SKM-1 treated with dmso at 0.1 percent for 144 hours (cell line): ENCODE measurements at regions not wholly inside any gene's neighbourhood (a gene's known extent, or its start where the extent isn't known, plus 50 kb on each side); places are given as distances from the start of the nearest gene placed in this dataset.
A peak's percentile ranks its signal among the peaks of the same experiment; 100 is the strongest.

Experiments
- DNase-seq: peaks from one replicate; lab custom pipeline; 2025; ENCODE audit not compliant: unreplicated experiment; lab: John Stamatoyannopoulos, UW

- no peak for DNase-seq
Measured at GRCh38 chr4:35253331-35253730, 991.0 kb downstream of the ARAP2 start.

GRCh38 chr4:35286434-35286833 lies 957.9 kb downstream of the ARAP2 start:
- no peak for DNase-seq

- DNase-seq: no peak
Measured at GRCh38 chr4:35300996-35301774, 943.1 kb downstream of the ARAP2 start.

GRCh38 chr4:35315419-35315818 lies 928.9 kb downstream of the ARAP2 start:
- peak; percentile 21 for DNase-seq

GRCh38 chr4:35325908-35326453 lies 918.3 kb downstream of the ARAP2 start:
- DNase-seq: no peak

DNA sequence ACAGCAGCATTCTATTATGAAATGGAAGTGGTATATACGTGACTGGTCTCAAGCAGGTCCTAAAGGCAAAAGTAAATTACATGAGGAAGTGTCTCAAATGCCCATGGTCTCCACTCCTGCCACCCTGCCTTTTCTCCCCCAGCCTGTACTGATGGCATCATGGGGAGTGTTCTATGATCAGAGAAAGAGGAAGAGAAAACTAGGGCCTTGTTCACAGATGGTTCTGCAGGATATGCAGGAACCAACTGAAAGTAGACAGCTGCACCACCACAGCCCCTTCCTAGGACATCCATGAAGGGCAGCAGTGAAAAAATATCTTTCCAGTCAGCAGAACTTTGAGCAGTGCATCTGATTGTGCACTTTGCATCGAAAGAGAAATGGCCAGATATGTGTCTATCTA lies 901.5 kb downstream of the ARAP2 start:
- DNase-seq: no peak

- DNase-seq: no peak
Measured at GRCh38 chr4:35347276-35347675, 897.0 kb downstream of the ARAP2 start.

- no peak for DNase-seq
Measured at GRCh38 chr4:35358001-35358584, 886.2 kb downstream of the ARAP2 start.

GRCh38 chr4:35364321-35364870 lies 879.9 kb downstream of the ARAP2 start:
- DNase-seq: no peak

- no peak for DNase-seq
Measured at GRCh38 chr4:35365186-35365585, 879.1 kb downstream of the ARAP2 start.

- DNase-seq: no peak
Measured at GRCh38 chr4:35399912-35400311, 844.4 kb downstream of the ARAP2 start.

- DNase-seq: no peak
Measured at GRCh38 chr4:35423104-35423503, 821.2 kb downstream of the ARAP2 start.

- no peak for DNase-seq
Measured at GRCh38 chr4:35447474-35447873, 796.8 kb downstream of the ARAP2 start.

DNA sequence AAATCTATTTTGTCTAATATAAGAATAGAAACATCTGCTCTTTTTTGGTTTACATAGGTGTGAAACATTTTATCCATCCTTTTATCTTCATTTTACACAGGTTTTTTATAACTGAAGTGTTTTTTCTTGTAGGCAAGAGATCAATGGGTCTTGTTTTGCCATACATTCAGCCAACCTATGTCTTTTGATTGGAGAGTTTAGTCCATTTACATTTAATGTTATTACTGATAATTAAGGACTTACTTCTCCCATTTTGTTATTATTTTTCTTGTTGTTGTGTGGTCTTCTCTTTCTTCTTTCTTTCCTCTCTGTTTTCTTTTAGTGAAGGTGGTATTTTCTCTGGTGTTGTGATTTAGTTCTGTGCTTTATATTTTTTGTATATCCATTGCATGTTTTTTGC lies 785.3 kb downstream of the ARAP2 start:
- DNase-seq: no peak

DNA sequence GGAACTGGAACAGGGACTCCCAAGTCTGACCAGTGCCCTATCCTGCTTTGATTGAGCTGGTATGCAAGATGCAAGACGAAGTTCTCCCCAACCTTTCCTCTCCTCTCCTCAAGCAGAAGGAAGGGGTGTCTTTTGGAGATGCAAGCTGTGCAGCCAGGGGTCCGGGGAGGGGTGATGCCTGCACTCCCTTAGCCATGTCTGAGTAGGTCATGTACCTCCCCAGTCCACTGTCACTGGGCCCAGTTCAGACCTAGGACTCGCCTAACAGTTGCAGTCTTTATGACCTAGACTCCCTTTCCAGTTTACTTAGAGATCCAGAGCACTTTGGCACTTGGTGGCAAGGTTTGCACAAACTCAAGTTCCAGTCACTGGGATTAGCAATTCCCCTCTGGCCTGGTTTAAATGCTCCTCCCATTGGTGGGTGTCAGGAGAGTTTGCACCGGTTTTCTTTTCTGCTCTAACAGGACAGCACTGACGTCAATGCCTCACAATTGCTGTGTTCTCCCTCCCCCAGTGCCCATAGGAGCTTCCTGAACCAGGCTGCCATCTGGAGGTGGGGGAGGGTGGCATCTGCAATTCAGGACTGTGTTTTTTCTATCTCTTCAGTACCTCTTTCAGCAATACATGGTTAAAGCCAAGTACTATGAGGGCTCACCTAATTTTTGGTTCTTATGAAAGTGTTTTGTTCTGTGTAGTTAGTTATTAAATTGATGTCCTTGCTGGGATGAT lies 782.2 kb downstream of the ARAP2 start:
- DNase-seq: no peak

GRCh38 chr4:35463251-35463952 lies 780.9 kb downstream of the ARAP2 start:
- DNase-seq: no peak

DNA sequence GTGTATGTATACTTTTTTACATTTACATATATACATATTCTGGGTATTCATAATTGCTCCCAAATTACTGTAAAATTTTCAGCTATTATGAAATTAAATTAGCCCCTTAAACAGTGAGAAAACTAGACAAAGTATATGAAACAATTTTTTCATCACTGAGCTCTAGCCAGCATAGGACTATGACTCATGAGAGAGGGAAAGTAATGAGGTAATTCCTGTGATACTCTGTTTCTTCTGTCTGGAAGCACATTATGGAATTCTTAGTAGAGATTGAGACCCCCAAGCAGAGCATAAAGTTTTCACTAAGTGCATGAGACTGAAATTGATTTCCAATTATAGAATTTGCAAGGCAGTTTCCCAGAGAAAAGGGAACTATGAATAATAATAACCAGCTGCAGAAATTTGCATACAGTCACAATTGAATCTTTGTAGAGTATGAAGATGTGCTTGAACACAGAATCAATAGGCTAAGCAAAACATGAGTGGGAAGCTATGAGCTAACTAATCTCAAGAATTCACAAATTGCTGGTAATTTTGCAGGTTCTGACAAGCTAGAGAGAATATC lies 779.3 kb downstream of the ARAP2 start:
- no peak for DNase-seq

GRCh38 chr4:35491093-35491492 lies 753.2 kb downstream of the ARAP2 start:
- DNase-seq: no peak

GRCh38 chr4:35493977-35494376 lies 750.3 kb downstream of the ARAP2 start:
- no peak for DNase-seq

DNA sequence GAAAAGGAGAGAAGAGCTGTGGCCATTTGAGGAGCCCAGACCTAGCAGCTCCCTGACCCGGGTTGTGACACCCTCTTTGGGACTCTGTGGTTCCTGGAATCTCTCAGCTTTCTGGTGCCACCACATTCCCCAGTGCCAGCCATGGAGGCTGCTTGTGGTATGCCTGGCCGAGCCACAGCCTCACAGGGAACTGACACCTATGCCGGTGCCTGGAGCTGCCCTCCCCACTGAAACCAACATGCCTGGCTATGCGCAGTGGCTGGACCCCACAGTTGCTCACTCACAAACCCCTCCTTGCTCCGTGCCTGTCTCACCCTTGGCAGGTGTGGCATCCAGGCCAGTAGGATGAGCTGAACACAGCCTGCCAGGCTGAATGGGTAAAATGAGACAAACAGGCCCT lies 749.4 kb downstream of the ARAP2 start:
- no peak for DNase-seq

- no peak for DNase-seq
Measured at GRCh38 chr4:35500812-35501211, 743.5 kb downstream of the ARAP2 start.
